ENCODE measurements at regions not wholly inside any gene's neighbourhood (a gene's known extent, or its start where the extent isn't known, plus 50 kb on each side); places are given as distances from the start of the nearest gene placed in this dataset.

GRCh38 chr7:136687693-136688322 is 180.6 kb upstream of the CHRM2 start:
- POLR2A ChIA-PET (ENCODE audit: partially characterized antibody): no interaction called here
- Histone ChIP-seq H3K23ac (ENCODE audit: insufficient read length) (no peak overlapping the region), H2BK12ac (ENCODE audit: low read depth, low read length) (no peak overlapping the region), H2BK5ac (ENCODE audit: low read depth, low read length) (no peak overlapping the region), H4K91ac (replicated peaks; ENCODE audit: insufficient read length, low read length) (no peak overlapping the region), H3K79me2 (ENCODE audit: control insufficient read depth in 1 of 2, insufficient read depth in 2 of 2, low read length in 2 of 2) (no peaks in the 10 kb centered on the region), H3K4me3 (ENCODE audit: extremely low read depth in 1 of 4, insufficient read depth in 2 of 4, low read depth in 3 of 4, low read length in 4 of 4) (no peak overlapping the region), H2AFZ (ENCODE audit: low read length) (no peak overlapping the region), H3K4ac (replicated peaks; ENCODE audit: insufficient read length, low read depth, low read length) (no peak overlapping the region), H3K4me2 (ENCODE audit: insufficient read depth in 1 of 2, low read depth in 2 of 2, low read length in 2 of 2) (no peak overlapping the region), H3K4me1 (replicated peaks in 1 of 4; ENCODE audit: control insufficient read depth in 3 of 4, insufficient read depth in 4 of 4, low read length in 3 of 4) (no peaks in the 10 kb centered on the region), H3K79me1 (ENCODE audit: low read depth, low read length) (no peaks in the 10 kb centered on the region), H2BK120ac (replicated peaks; ENCODE audit: low read depth, low read length) (no peak overlapping the region), H4K5ac (ENCODE audit: insufficient read length, low read depth, low read length) (no peak overlapping the region), H3K27me3 (replicated peaks in 1 of 4; ENCODE audit: control insufficient read depth in 3 of 4, extremely low read depth in 1 of 4, insufficient read depth in 3 of 4, low read length in 3 of 4) (peaks cover 0 to 1% (median 0%) of the 10 kb centered on the region in 4 experiments; a peak in 1 of 7 replicates), H2AK5ac (ENCODE audit: low read depth, low read length) (no peak overlapping the region), H3K23me2 (ENCODE audit: low read depth, low read length) (no peaks in the 10 kb centered on the region), H3K9me3 (ENCODE audit: insufficient read depth in 2 of 2, low read depth in 1 of 2, low read length in 1 of 2) (no peaks in the 10 kb centered on the region), H2BK20ac (ENCODE audit: low read length) (no peak overlapping the region), H2BK15ac (ENCODE audit: low read length) (no peak overlapping the region), H4K8ac (ENCODE audit: extremely low read depth, insufficient read depth, low read length) (no peak overlapping the region), H3K27ac (ENCODE audit: low read depth, low read length) (no peak overlapping the region), H3K36me3 (ENCODE audit: control insufficient read depth in 2 of 4, insufficient read depth in 4 of 4, low read length in 3 of 4) (no peaks in the 10 kb centered on the region), H3K9ac (replicated peaks in 1 of 4; ENCODE audit: extremely low read depth in 1 of 4, low read depth in 3 of 4, low read length in 3 of 4) (no peak overlapping the region), H4K20me1 (replicated peaks in 1 of 2; ENCODE audit: control insufficient read depth in 1 of 2, insufficient read depth in 2 of 2, low read length in 2 of 2) (no peaks in the 10 kb centered on the region), H3K56ac (replicated peaks; ENCODE audit: insufficient read length, low read depth, low read length) (no peak overlapping the region), H3K14ac (ENCODE audit: insufficient read length) (no peak overlapping the region), H3K18ac (ENCODE audit: extremely low read depth, low read length) (no peak overlapping the region)
- DNase-seq (ENCODE audit: low read depth in 1 of 2, low spot score in 2 of 2) (no peak), FAIRE-seq (peak; percentile 42)
- CTCF ChIA-PET (ENCODE audit: partially characterized antibody): interaction anchor here (0.7 to 3.2 kb wide), 25 partner anchors 8 to 721 kb away, joined by 3 to 14 read pairs (median 3); no protein-coding TSS in a partner anchor
- WGBS, 2 experiments (ENCODE audit: extremely low coverage in 1 of 2, insufficient coverage in 1 of 2, insufficient read length in 1 of 2, insufficient replicate concordance in 2 of 2, low coverage in 1 of 2, low lambda C conversion rate in 2 of 2, missing lambda C conversion rate in 1 of 2): 90% methylated on average over 2 of the region's 2 CpGs; no CpG with 5 or more reads in 1 of the 2 experiments
- TF ChIP-seq SIX5 (IDR thresholded peaks at IDR 0.05; ENCODE audit: low read depth, low read length) (no peak), RAD21 (IDR thresholded peaks at IDR 0.05 in 1 of 2, conservative IDR thresholded peaks at IDR 0.05 in 1 of 2; ENCODE audit: low read depth in 2 of 2, low read length in 2 of 2) (peak; percentile 59 to 69)
- TF ChIP-seq, protein P1, sequence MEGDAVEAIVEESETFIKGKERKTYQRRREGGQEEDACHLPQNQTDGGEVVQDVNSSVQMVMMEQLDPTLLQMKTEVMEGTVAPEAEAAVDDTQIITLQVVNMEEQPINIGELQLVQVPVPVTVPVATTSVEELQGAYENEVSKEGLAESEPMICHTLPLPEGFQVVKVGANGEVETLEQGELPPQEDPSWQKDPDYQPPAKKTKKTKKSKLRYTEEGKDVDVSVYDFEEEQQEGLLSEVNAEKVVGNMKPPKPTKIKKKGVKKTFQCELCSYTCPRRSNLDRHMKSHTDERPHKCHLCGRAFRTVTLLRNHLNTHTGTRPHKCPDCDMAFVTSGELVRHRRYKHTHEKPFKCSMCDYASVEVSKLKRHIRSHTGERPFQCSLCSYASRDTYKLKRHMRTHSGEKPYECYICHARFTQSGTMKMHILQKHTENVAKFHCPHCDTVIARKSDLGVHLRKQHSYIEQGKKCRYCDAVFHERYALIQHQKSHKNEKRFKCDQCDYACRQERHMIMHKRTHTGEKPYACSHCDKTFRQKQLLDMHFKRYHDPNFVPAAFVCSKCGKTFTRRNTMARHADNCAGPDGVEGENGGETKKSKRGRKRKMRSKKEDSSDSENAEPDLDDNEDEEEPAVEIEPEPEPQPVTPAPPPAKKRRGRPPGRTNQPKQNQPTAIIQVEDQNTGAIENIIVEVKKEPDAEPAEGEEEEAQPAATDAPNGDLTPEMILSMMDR (IDR thresholded peaks at IDR 0.05; ENCODE audit: control extremely low read depth in 1 of 3, insufficient read depth in 1 of 3, low read depth in 1 of 3, low read length in 3 of 3): peak in 2 of 3 experiments; percentile 44 to 57; a peak in 2 of 4 replicates
